ENCODE measurements at regions not wholly inside any gene's neighbourhood (a gene's known extent, or its start where the extent isn't known, plus 50 kb on each side); places are given as distances from the start of the nearest gene placed in this dataset.

DNA sequence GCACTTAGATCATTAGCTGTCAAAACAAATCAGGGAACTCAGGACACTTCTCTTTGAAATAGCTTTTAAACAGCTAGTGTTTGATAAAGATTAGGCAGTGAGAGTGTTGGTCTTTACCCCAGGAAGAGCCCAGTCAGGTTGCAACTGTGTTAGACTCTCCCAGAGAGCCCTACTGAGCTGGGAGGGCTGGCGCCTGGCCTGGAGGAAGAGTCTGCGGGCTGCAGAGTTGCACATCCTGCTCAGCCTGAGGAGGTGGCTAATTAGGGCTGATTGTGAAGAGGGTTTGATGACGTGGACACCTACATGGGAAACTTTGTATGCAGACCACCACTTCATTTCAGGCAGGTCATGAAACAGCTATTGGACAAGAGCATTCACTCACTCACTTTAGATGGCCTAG is 112.0 kb downstream of the TMEM174 start:
- DNase-seq (ENCODE audit: low spot score), result no peak
- H3K27me3 Mint-ChIP-seq (ENCODE audit: unreplicated experiment), result peaks cover 9% of the 10 kb centered on the region
- no peak overlapping the region for H3K4me3 Mint-ChIP-seq (ENCODE audit: unreplicated experiment)
- peaks cover 3% of the 10 kb centered on the region for H3K4me1 Mint-ChIP-seq (ENCODE audit: unreplicated experiment)
- TF ChIP-seq, protein P1, sequence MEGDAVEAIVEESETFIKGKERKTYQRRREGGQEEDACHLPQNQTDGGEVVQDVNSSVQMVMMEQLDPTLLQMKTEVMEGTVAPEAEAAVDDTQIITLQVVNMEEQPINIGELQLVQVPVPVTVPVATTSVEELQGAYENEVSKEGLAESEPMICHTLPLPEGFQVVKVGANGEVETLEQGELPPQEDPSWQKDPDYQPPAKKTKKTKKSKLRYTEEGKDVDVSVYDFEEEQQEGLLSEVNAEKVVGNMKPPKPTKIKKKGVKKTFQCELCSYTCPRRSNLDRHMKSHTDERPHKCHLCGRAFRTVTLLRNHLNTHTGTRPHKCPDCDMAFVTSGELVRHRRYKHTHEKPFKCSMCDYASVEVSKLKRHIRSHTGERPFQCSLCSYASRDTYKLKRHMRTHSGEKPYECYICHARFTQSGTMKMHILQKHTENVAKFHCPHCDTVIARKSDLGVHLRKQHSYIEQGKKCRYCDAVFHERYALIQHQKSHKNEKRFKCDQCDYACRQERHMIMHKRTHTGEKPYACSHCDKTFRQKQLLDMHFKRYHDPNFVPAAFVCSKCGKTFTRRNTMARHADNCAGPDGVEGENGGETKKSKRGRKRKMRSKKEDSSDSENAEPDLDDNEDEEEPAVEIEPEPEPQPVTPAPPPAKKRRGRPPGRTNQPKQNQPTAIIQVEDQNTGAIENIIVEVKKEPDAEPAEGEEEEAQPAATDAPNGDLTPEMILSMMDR (IDR thresholded peaks at IDR 0.05; ENCODE audit: unreplicated experiment), result no peak
- no peaks in the 10 kb centered on the region for H3K36me3 Mint-ChIP-seq (ENCODE audit: low read depth, unreplicated experiment)
- no peak overlapping the region for H3K27ac Mint-ChIP-seq (ENCODE audit: unreplicated experiment)
- H3K9me3 Mint-ChIP-seq (ENCODE audit: unreplicated experiment), result no peaks in the 10 kb centered on the region

GRCh38 chr5:73284220-73284795 is 111.3 kb downstream of the TMEM174 start:
- DNase-seq (ENCODE audit: low spot score), result no peak
- H3K9me3 Mint-ChIP-seq (ENCODE audit: unreplicated experiment), result no peaks in the 10 kb centered on the region
- TF ChIP-seq, protein P1 (IDR thresholded peaks at IDR 0.05; ENCODE audit: unreplicated experiment), result no peak
- H3K4me1 Mint-ChIP-seq (ENCODE audit: unreplicated experiment), result peaks cover 7% of the 10 kb centered on the region
- no peaks in the 10 kb centered on the region for H3K36me3 Mint-ChIP-seq (ENCODE audit: low read depth, unreplicated experiment)
- H3K27ac Mint-ChIP-seq (ENCODE audit: unreplicated experiment), result no peak overlapping the region
- no peak overlapping the region for H3K4me3 Mint-ChIP-seq (ENCODE audit: unreplicated experiment)
- H3K27me3 Mint-ChIP-seq (ENCODE audit: unreplicated experiment), result peaks cover 9% of the 10 kb centered on the region

DNA sequence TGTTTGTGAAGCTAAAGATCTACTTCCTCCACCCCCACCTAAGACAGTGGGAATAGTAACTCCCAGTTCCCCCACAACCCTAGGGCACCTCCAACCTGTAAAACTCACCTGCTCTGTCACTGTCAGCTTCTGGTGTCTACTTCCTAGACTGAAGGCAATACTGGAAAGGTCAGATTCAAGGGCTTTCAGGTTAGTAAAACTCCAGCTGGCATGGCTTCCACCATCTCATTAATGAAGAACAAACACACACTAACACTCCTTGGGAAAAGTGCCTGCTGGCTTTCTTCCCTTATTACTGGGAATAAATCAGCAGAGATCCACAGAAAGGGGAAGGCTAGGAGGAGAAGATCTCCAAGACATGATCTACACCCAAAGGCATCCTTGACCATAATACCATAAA is 109.9 kb downstream of the TMEM174 start:
- no peak for DNase-seq (ENCODE audit: low spot score)
- H3K27me3 Mint-ChIP-seq (ENCODE audit: unreplicated experiment), result peaks cover 6% of the 10 kb centered on the region
- TF ChIP-seq, protein P1 (IDR thresholded peaks at IDR 0.05; ENCODE audit: unreplicated experiment), result no peak
- no peak overlapping the region for H3K4me3 Mint-ChIP-seq (ENCODE audit: unreplicated experiment)
- H3K36me3 Mint-ChIP-seq (ENCODE audit: low read depth, unreplicated experiment), result no peaks in the 10 kb centered on the region
- peaks cover 12% of the 10 kb centered on the region for H3K4me1 Mint-ChIP-seq (ENCODE audit: unreplicated experiment)
- H3K9me3 Mint-ChIP-seq (ENCODE audit: unreplicated experiment), result no peaks in the 10 kb centered on the region
- H3K27ac Mint-ChIP-seq (ENCODE audit: unreplicated experiment), result no peak overlapping the region

DNA sequence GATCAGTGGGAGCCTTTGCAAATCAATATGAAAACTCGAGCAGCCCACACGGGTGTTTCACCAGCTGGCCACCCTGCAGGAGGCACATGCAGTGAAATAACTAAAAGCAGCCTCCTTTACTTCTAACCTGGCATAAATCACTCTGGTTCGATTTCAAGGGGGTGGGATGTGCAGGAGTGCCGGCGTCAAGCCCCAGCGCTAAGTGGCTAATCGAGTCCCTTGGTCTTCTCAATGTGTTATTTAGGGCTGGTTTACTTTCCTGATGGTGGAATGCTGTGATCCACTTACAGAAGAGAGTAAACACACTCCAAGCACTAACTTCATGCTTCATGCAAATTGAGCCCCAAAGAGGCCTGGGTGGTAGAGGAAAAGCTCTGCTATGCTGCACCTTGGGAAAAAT is 109.4 kb downstream of the TMEM174 start:
- Mint-ChIP-seq H3K27me3 (ENCODE audit: unreplicated experiment) (peaks cover 6% of the 10 kb centered on the region), H3K27ac (ENCODE audit: unreplicated experiment) (no peak overlapping the region), H3K9me3 (ENCODE audit: unreplicated experiment) (no peaks in the 10 kb centered on the region), H3K4me3 (ENCODE audit: unreplicated experiment) (no peak overlapping the region), H3K36me3 (ENCODE audit: low read depth, unreplicated experiment) (no peaks in the 10 kb centered on the region), H3K4me1 (ENCODE audit: unreplicated experiment) (peaks cover 12% of the 10 kb centered on the region)
- TF ChIP-seq, protein P1 (IDR thresholded peaks at IDR 0.05; ENCODE audit: unreplicated experiment), result no peak
- no peak for DNase-seq (ENCODE audit: low spot score)

GRCh38 chr5:73280821-73281746 is 108.1 kb downstream of the TMEM174 start:
- H3K36me3 Mint-ChIP-seq (ENCODE audit: low read depth, unreplicated experiment), result no peaks in the 10 kb centered on the region
- DNase-seq (ENCODE audit: low spot score), result no peak
- peaks cover 12% of the 10 kb centered on the region for H3K4me1 Mint-ChIP-seq (ENCODE audit: unreplicated experiment)
- peaks cover 6% of the 10 kb centered on the region for H3K27me3 Mint-ChIP-seq (ENCODE audit: unreplicated experiment)
- TF ChIP-seq, protein P1 (IDR thresholded peaks at IDR 0.05; ENCODE audit: unreplicated experiment), result no peak
- no peak overlapping the region for H3K27ac Mint-ChIP-seq (ENCODE audit: unreplicated experiment)
- H3K9me3 Mint-ChIP-seq (ENCODE audit: unreplicated experiment), result no peaks in the 10 kb centered on the region
- no peak overlapping the region for H3K4me3 Mint-ChIP-seq (ENCODE audit: unreplicated experiment)

Measured in endothelial cell (in vitro differentiated cells).